ENCODE measurements at regions not wholly inside any gene's neighbourhood (a gene's known extent, or its start where the extent isn't known, plus 50 kb on each side); places are given as distances from the start of the nearest gene placed in this dataset.

DNA sequence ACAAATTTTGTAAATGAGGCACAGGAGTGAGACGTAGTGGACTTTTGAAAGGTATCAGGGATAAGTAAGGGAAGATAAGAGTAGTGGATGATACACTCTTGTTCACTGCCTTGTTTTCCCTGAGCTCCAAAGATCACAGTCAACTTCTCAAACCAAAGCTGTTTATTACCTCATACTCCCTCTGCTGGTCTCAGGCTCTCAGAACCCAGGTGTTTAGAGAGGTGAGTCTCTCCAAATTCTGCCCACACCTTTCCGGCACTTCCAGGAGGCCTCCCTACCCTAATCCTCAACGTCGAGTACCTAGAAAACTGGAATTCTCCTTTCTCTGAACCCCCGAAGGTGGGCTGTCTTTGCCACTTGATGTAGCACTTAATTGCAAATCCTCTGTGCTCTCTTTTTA is 621.1 kb downstream of the BCL11A start:
- TF ChIP-seq, protein P1, sequence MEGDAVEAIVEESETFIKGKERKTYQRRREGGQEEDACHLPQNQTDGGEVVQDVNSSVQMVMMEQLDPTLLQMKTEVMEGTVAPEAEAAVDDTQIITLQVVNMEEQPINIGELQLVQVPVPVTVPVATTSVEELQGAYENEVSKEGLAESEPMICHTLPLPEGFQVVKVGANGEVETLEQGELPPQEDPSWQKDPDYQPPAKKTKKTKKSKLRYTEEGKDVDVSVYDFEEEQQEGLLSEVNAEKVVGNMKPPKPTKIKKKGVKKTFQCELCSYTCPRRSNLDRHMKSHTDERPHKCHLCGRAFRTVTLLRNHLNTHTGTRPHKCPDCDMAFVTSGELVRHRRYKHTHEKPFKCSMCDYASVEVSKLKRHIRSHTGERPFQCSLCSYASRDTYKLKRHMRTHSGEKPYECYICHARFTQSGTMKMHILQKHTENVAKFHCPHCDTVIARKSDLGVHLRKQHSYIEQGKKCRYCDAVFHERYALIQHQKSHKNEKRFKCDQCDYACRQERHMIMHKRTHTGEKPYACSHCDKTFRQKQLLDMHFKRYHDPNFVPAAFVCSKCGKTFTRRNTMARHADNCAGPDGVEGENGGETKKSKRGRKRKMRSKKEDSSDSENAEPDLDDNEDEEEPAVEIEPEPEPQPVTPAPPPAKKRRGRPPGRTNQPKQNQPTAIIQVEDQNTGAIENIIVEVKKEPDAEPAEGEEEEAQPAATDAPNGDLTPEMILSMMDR (IDR thresholded peaks at IDR 0.05): no peak
- TF ChIP-seq POLR2A (IDR thresholded peaks at IDR 0.05): no peak

Measured in Peyer's patch (tissue), 4 donors.